22Rv1 (cell line): ENCODE measurements at regions not wholly inside any gene's neighbourhood (a gene's known extent, or its start where the extent isn't known, plus 50 kb on each side); places are given as distances from the start of the nearest gene placed in this dataset.

ENCODE experiments used
- ZFX ChIP-seq: fragments of 450-650 bp; IDR thresholded peaks from 2 replicates; pipeline ENCODE4 v1.6.1; 2017; ENCODE audit warnings: antibody characterized with exemption, borderline replicate concordance
- TF ChIP-seq, protein P1 (sequence below): fragments of 450-650 bp; IDR thresholded peaks from 2 replicates; pipeline ENCODE4 v1.5.1; 2017; ENCODE audit warnings: mild to moderate bottlenecking

DNA sequence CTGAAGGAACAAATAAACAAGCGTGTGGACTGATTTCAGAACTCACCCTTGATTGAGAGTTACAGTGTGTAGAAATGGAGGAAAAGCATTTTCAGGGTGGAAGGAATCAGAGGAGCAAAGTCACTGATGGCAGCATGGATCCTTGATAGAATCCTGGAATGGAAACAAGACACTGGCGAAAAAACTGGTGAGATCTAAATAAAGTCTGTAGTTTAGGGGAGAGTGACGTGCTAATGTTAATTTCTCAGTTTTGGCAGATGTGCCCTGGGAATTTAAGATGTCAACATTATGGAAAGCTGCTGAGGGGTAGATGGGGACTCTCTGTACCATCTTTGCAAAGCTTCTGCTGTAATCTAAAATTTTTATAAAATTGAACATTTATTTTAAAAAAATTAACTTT lies 378.0 kb downstream of the UQCRFS1 start:
- TF ChIP-seq, protein P1, sequence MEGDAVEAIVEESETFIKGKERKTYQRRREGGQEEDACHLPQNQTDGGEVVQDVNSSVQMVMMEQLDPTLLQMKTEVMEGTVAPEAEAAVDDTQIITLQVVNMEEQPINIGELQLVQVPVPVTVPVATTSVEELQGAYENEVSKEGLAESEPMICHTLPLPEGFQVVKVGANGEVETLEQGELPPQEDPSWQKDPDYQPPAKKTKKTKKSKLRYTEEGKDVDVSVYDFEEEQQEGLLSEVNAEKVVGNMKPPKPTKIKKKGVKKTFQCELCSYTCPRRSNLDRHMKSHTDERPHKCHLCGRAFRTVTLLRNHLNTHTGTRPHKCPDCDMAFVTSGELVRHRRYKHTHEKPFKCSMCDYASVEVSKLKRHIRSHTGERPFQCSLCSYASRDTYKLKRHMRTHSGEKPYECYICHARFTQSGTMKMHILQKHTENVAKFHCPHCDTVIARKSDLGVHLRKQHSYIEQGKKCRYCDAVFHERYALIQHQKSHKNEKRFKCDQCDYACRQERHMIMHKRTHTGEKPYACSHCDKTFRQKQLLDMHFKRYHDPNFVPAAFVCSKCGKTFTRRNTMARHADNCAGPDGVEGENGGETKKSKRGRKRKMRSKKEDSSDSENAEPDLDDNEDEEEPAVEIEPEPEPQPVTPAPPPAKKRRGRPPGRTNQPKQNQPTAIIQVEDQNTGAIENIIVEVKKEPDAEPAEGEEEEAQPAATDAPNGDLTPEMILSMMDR: no peak
- TF ChIP-seq ZFX: no peak
